Gastroesophageal sphincter (tissue), 4 donors: ENCODE measurements at regions not wholly inside any gene's neighbourhood (a gene's known extent, or its start where the extent isn't known, plus 50 kb on each side); places are given as distances from the start of the nearest gene placed in this dataset.

Experiments
- ATAC-seq: fragments of 150-250 bp; one replicate; pipeline ENCODE4 v1.9.1; 2016; ENCODE audit warnings: mild to moderate bottlenecking, moderate library complexity
- H3K27ac ChIP-seq, 4 donors: fragments of 200-600 bp; sonication (generic) in 3 of 4; 1 replicate in 3 of 4; 2 replicates in 1 of 4; pipeline ENCODE4 v1.5.1; 2016 to 2019
- H3K27me3 ChIP-seq: fragments of 200-600 bp; sonication (generic); one replicate; pipeline ENCODE4 v1.5.1; 2019
- H3K36me3 ChIP-seq, 2 donors: fragments of 200-600 bp; sonication (generic); one replicate each; pipeline ENCODE4 v1.5.1; 2019; ENCODE audit warnings: control low read depth in 1 of 2
- H3K4me1 ChIP-seq, 3 donors: fragments of 200-600 bp; sonication (generic); 1 replicate in 2 of 3; 2 replicates in 1 of 3; pipeline ENCODE4 v1.5.1; 2016 to 2019; ENCODE audit warnings: control low read depth in 2 of 3
- H3K4me3 ChIP-seq, 2 donors: fragments of 200-600 bp; sonication (generic); one replicate each; pipeline ENCODE4 v1.5.1; 2019; ENCODE audit warnings: mild to moderate bottlenecking in 1 of 2, moderate library complexity in 1 of 2
- H3K9me3 ChIP-seq, 3 donors: fragments of 200-600 bp; sonication (generic); one replicate each; pipeline ENCODE4 v1.5.1; 2017 to 2019; ENCODE audit warnings: control low read depth in 2 of 3
- CTCF ChIP-seq, 4 experiments: fragments of 200-600 bp in 2 of 4; fragments of 450-650 bp in 2 of 4; sonication (generic) in 1 of 4; IDR thresholded peaks; one replicate each; pipeline ENCODE4 v1.5.1; 2017 to 2019; ENCODE audit warnings: antibody characterized with exemption in 4 of 4, mild to moderate bottlenecking in 2 of 4, moderate library complexity in 2 of 4
- EP300 ChIP-seq: sonication (generic); formaldehyde crosslinking; IDR thresholded peaks from one replicate; pipeline ENCODE4 v1.6.1; 2017; ENCODE audit warnings: antibody characterized with exemption, mild to moderate bottlenecking
- POLR2A ChIP-seq, 2 donors: fragments of 450-650 bp; IDR thresholded peaks; one replicate each; pipeline ENCODE4 v1.6.1; 2017; ENCODE audit warnings: antibody characterized with exemption in 2 of 2, mild to moderate bottlenecking in 2 of 2, moderate library complexity in 1 of 2
- POLR2AphosphoS5 ChIP-seq: sonication (generic); formaldehyde crosslinking; IDR thresholded peaks from one replicate; pipeline ENCODE4 v1.6.1; 2017; ENCODE audit warnings: antibody characterized with exemption
- WGBS, 2 donors: methylation state at CpG; one replicate each; pipeline ENCODE4 v1.1.5; 2018; ENCODE audit warnings: low coverage in 1 of 2; 5-methylcytosine and 5-hydroxymethylcytosine counted together

GRCh38 chr10:21053953-21054690 is 157.0 kb upstream of the NEBL start:
- no peak overlapping the region for H3K4me3 ChIP-seq
- no peaks in the 10 kb centered on the region for H3K27me3 ChIP-seq
- H3K4me1 ChIP-seq, result no peaks in the 10 kb centered on the region
- no peak overlapping the region for H3K27ac ChIP-seq
- no peak for ATAC-seq
- TF ChIP-seq EP300 (no peak), POLR2A (IDR thresholded peaks at IDR 0.05) (no peak), POLR2AphosphoS5 (no peak), CTCF (IDR thresholded peaks at IDR 0.05) (no peak)
- H3K9me3 ChIP-seq, result peaks cover 0 to 32% (median 0%) of the 10 kb centered on the region in 3 donors
- no peaks in the 10 kb centered on the region for H3K36me3 ChIP-seq
- WGBS, 2 donors, result 66 to 73% methylated on average over 9 of the region's 9 CpGs

GRCh38 chr10:21052709-21053104 is 155.6 kb upstream of the NEBL start:
- TF ChIP-seq POLR2A (IDR thresholded peaks at IDR 0.05) (no peak), CTCF (IDR thresholded peaks at IDR 0.05) (no peak), POLR2AphosphoS5 (no peak), EP300 (no peak)

GRCh38 chr10:21052072-21052708 is 155.1 kb upstream of the NEBL start:
- no peak for ATAC-seq
- TF ChIP-seq EP300 (no peak), POLR2A (IDR thresholded peaks at IDR 0.05) (no peak), CTCF (IDR thresholded peaks at IDR 0.05) (no peak)
- Histone ChIP-seq H3K27me3 (no peaks in the 10 kb centered on the region), H3K4me3 (no peak overlapping the region), H3K36me3 (no peaks in the 10 kb centered on the region), H3K4me1 (no peaks in the 10 kb centered on the region), H3K27ac (no peak overlapping the region), H3K9me3 (peaks cover 0 to 19% (median 0%) of the 10 kb centered on the region in 3 donors)
- WGBS, 2 donors, result 66 to 81% methylated on average over 5 of the region's 5 CpGs

More at GRCh38 chr10:21052709-21053104, 155.6 kb upstream of the NEBL start:
- WGBS, 2 donors, result 79 to 94% methylated on average over 2 of the region's 4 CpGs
- no peak overlapping the region for H3K4me3 ChIP-seq
- no peaks in the 10 kb centered on the region for H3K36me3 ChIP-seq
- no peak overlapping the region for H3K27ac ChIP-seq
- peaks cover 0 to 19% (median 0%) of the 10 kb centered on the region in 3 donors for H3K9me3 ChIP-seq
- H3K4me1 ChIP-seq, result no peaks in the 10 kb centered on the region
- no peak for ATAC-seq
- no peaks in the 10 kb centered on the region for H3K27me3 ChIP-seq

- H3K4me3 ChIP-seq, result no peak overlapping the region
- peaks cover 0 to 19% (median 0%) of the 10 kb centered on the region in 3 donors for H3K9me3 ChIP-seq
- no peaks in the 10 kb centered on the region for H3K4me1 ChIP-seq
- H3K36me3 ChIP-seq, result no peaks in the 10 kb centered on the region
- 89 to 97% methylated on average over 3 of the region's 3 CpGs for WGBS, 2 donors
- no peaks in the 10 kb centered on the region for H3K27me3 ChIP-seq
- no peak overlapping the region for H3K27ac ChIP-seq
- TF ChIP-seq CTCF (IDR thresholded peaks at IDR 0.05) (no peak), POLR2AphosphoS5 (no peak), POLR2A (IDR thresholded peaks at IDR 0.05) (no peak), EP300 (no peak)
- no peak for ATAC-seq
Measured at GRCh38 chr10:21049482-21049881, 152.4 kb upstream of the NEBL start.

DNA sequence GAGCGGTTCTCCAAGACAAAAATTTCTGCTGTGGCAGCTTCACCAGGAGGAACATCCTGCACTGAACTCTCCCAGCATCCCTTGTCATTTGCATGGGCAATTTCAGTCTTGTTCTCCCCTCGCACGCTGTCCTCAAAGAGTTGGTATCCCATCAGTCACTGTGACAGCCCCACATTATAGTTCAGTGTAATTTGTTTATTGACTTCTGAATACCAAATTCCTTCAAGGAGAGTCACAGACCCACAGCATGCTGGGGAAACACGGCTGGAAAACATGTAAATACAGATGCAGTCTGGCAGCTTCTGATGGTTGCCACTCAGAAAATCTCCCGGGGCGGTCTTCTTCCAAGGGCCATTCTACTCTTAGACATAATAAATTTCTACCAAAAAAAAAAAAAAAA is 151.0 kb upstream of the NEBL start:
- ATAC-seq, result no peak
- H3K9me3 ChIP-seq, result peaks cover 0 to 19% (median 0%) of the 10 kb centered on the region in 3 donors
- TF ChIP-seq POLR2AphosphoS5 (no peak), CTCF (IDR thresholded peaks at IDR 0.05) (no peak), EP300 (no peak), POLR2A (IDR thresholded peaks at IDR 0.05) (no peak)
- no peak overlapping the region for H3K4me3 ChIP-seq
- no peaks in the 10 kb centered on the region for H3K4me1 ChIP-seq
- WGBS, 2 donors, result 33 to 62% methylated on average over 4 to 6 of the region's 6 CpGs
- H3K36me3 ChIP-seq, result no peaks in the 10 kb centered on the region
- H3K27me3 ChIP-seq, result no peaks in the 10 kb centered on the region
- H3K27ac ChIP-seq, result no peak overlapping the region
